HG02798 (cell line): ENCODE measurements at regions not wholly inside any gene's neighbourhood (a gene's known extent, or its start where the extent isn't known, plus 50 kb on each side); places are given as distances from the start of the nearest gene placed in this dataset.

ENCODE experiments used
- ATAC-seq: cut with Tn5 transposase; IDR thresholded peaks from one replicate; pipeline ENCODE4 v1.9.1; 2021; ENCODE audit warnings: mild to moderate bottlenecking; ENCODE audit not compliant: unreplicated experiment, poor library complexity

- ATAC-seq, result no peak
These were observed 85.1 kb upstream of the IGFBP3 start for GRCh38 chr7:46006212-46006611.

- ATAC-seq, result no peak
These were observed 83.9 kb upstream of the IGFBP3 start for GRCh38 chr7:46004965-46005364.

- ATAC-seq, result no peak
These were observed 83.1 kb upstream of the IGFBP3 start for GRCh38 chr7:46003896-46004875.

GRCh38 chr7:46003161-46003560 lies 82.1 kb upstream of the IGFBP3 start:
- ATAC-seq, result no peak

GRCh38 chr7:46000513-46000912 lies 79.4 kb upstream of the IGFBP3 start:
- ATAC-seq, result no peak

- ATAC-seq, result no peak
These were observed 78.5 kb upstream of the IGFBP3 start for GRCh38 chr7:45999541-45999940.

GRCh38 chr7:45998506-45998905 lies 77.4 kb upstream of the IGFBP3 start:
- ATAC-seq, result no peak

GRCh38 chr7:45993621-45994020 lies 72.5 kb upstream of the IGFBP3 start:
- no peak for ATAC-seq

GRCh38 chr7:45992826-45993225 lies 71.8 kb upstream of the IGFBP3 start:
- ATAC-seq, result no peak

GRCh38 chr7:45990276-45990675 lies 69.2 kb upstream of the IGFBP3 start:
- ATAC-seq, result no peak

- ATAC-seq, result no peak
These were observed 67.5 kb upstream of the IGFBP3 start for GRCh38 chr7:45988405-45989057.

- no peak for ATAC-seq
These were observed 66.6 kb upstream of the IGFBP3 start for GRCh38 chr7:45987521-45988290.

GRCh38 chr7:45986355-45987298 lies 65.6 kb upstream of the IGFBP3 start:
- ATAC-seq, result no peak

GRCh38 chr7:45985902-45986301 lies 64.8 kb upstream of the IGFBP3 start:
- ATAC-seq, result no peak

- ATAC-seq, result no peak
These were observed 63.6 kb upstream of the IGFBP3 start for GRCh38 chr7:45984386-45985295.

GRCh38 chr7:45983720-45984255 lies 62.7 kb upstream of the IGFBP3 start:
- ATAC-seq, result no peak

GRCh38 chr7:45982907-45983719 lies 62.0 kb upstream of the IGFBP3 start:
- no peak for ATAC-seq

GRCh38 chr7:45982132-45982531 lies 61.1 kb upstream of the IGFBP3 start:
- ATAC-seq, result no peak
